Small intestine (tissue), 7 donors: ENCODE measurements at regions not wholly inside any gene's neighbourhood (a gene's known extent, or its start where the extent isn't known, plus 50 kb on each side); places are given as distances from the start of the nearest gene placed in this dataset.
"Not testable (repeated sequence)": the region's sequence is repeated elsewhere in the genome, so short reads cannot be mapped to it uniquely, and the experiment has no call there.

ENCODE experiments used
- DNase-seq, 2 donors: peaks; one replicate each; pipeline versions ENCODE4 v3.0.0 to v3.0.0-alpha.2; 2013
- FAIRE-seq: peaks from 2 replicates; lab custom pipeline; 2012; peaks lifted over from hg19 to GRCh38; lab: Jason Lieb, UNC
- H3K27ac ChIP-seq, 3 donors: one replicate each; pipeline ENCODE4 v1.5.1; 2013; ENCODE audit warnings: low read length in 2 of 3, mild to moderate bottlenecking in 2 of 3, control low read depth in 1 of 3, inconsistent platforms in 1 of 3, low read depth in 1 of 3, moderate library complexity in 1 of 3
- H3K27me3 ChIP-seq, 3 donors: one replicate each; pipeline ENCODE4 v1.6.1; 2013; ENCODE audit warnings: low read length in 3 of 3, inconsistent platforms in 1 of 3; ENCODE audit not compliant: control insufficient read depth in 3 of 3, insufficient read depth in 3 of 3
- H3K36me3 ChIP-seq, 3 donors: one replicate each; pipeline ENCODE4 v1.6.1; 2013; ENCODE audit warnings: low read length in 3 of 3, inconsistent platforms in 1 of 3, low read depth in 1 of 3, mild to moderate bottlenecking in 1 of 3, moderate library complexity in 1 of 3; ENCODE audit not compliant: control insufficient read depth in 3 of 3, insufficient read depth in 2 of 3
- H3K4me1 ChIP-seq, 3 donors: one replicate each; pipeline ENCODE4 v1.6.1; 2013; ENCODE audit warnings: low read length in 2 of 3, inconsistent platforms in 1 of 3, low read depth in 1 of 3, mild to moderate bottlenecking in 1 of 3, moderate library complexity in 1 of 3; ENCODE audit not compliant: control insufficient read depth in 3 of 3, insufficient read depth in 2 of 3
- H3K4me3 ChIP-seq, 3 donors: one replicate each; pipeline ENCODE4 v1.5.1; 2013; ENCODE audit warnings: low read length in 3 of 3, control low read depth in 1 of 3, inconsistent platforms in 1 of 3, low read depth in 1 of 3, mild to moderate bottlenecking in 1 of 3, moderate library complexity in 1 of 3
- H3K9me3 ChIP-seq, 2 donors: one replicate each; pipeline ENCODE4 v1.6.1; 2013; ENCODE audit warnings: low read depth in 1 of 2, low read length in 1 of 2; ENCODE audit not compliant: control insufficient read depth in 2 of 2, insufficient read depth in 1 of 2
- WGBS, 3 donors: extraction: QIAGEN DNeasy Blood & Tissue Kit; methylation state at CpG; one replicate each; pipeline ENCODE4 v1.1.7; 2013; 5-methylcytosine and 5-hydroxymethylcytosine counted together
- donor health status: healthy with polysubstance abuse.
- donor health status: control.
- donor health status: control.
- donor health status: Bipolar disorder and iron deficiency.
- donor health status: healthy.

DNA sequence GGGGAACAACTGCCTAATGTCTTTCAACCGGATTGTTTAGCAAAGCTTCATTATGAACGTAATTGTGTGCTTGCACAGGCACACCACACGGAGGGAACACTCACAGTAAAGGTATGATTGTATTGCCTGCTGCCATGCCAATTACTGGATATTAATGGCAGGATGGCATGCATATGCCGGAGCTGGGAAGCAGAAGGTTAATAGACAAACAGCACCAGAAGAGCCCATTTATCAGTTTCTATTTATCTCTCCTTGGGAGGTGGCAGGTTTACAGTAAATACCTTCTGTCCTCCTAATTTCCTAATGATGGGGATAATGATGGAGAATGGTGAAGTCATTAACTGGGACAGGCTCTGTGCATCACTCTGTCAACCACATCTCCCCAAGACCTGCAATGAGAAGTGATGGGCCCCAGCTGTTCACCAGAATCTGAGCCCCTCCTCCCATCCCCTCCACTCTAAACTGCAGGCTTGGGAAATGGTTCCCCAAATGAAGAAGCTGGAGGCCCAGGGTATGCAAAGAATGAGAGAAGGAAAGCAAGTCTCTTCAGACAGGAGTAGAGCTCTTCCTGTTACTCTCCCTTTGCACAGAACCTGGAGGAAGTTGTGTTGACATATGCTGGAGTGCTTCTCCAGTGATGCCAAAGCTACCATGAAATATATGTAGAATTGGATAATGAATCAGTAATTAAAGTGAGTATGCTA is 160.8 kb downstream of the NAA11 start:
- Histone ChIP-seq H3K36me3 (no peaks in the 10 kb centered on the region), H3K27me3 (no peaks in the 10 kb centered on the region), H3K27ac (no peak overlapping the region), H3K9me3 (no peaks in the 10 kb centered on the region), H3K4me3 (no peak overlapping the region), H3K4me1 (no peaks in the 10 kb centered on the region)
- FAIRE-seq (no peak), DNase-seq (no peak)
- 56 to 72% (median 63%) methylated on average over 4 of the region's 4 CpGs for WGBS, 3 donors

GRCh38 chr4:79163981-79164490 is 161.8 kb downstream of the NAA11 start:
- Histone ChIP-seq H3K36me3 (no peaks in the 10 kb centered on the region), H3K27me3 (no peaks in the 10 kb centered on the region), H3K4me3 (no peak overlapping the region), H3K27ac (no peak overlapping the region), H3K4me1 (no peaks in the 10 kb centered on the region), H3K9me3 (no peaks in the 10 kb centered on the region)
- FAIRE-seq: no peak
- no peak for DNase-seq
- 45 to 71% (median 55%) methylated on average over 4 of the region's 4 CpGs for WGBS, 3 donors

- 89 to 98% (median 91%) methylated on average over 2 of the region's 2 CpGs for WGBS, 3 donors
- Histone ChIP-seq H3K36me3 (no peaks in the 10 kb centered on the region), H3K9me3 (no peaks in the 10 kb centered on the region), H3K27me3 (no peaks in the 10 kb centered on the region), H3K4me3 (no peak overlapping the region), H3K27ac (no peak overlapping the region), H3K4me1 (no peaks in the 10 kb centered on the region)
- FAIRE-seq (no peak), DNase-seq (no peak)
Measured at GRCh38 chr4:79160962-79161361, 164.9 kb downstream of the NAA11 start.

- not testable (repeated sequence) for H3K4me1 ChIP-seq, FAIRE-seq
- WGBS, 3 donors: 81 to 84% (median 81%) methylated on average over 2 of the region's 2 CpGs
Measured at GRCh38 chr4:79158705-79159104, 167.2 kb downstream of the NAA11 start.

DNA sequence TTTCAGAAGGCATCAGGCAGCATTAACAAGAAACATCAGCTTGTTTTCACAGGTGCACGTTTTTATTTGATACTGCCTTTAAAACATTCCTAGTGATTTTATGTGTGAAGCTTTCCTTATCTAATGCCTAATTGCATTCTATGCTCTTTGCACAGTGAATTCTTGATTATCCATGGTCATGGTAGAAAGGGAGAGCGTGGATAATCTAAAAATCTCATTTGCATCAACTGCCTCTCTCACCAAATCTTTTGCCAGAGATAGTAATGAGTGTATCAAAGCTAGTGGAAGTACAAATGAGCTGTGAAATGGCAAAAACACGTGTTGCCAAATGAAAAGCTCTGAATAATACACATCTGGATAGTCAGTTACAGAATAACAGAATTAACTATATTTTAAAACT is 170.5 kb downstream of the NAA11 start:
- H3K36me3 ChIP-seq: no peaks in the 10 kb centered on the region
- H3K9me3 ChIP-seq: no peaks in the 10 kb centered on the region
- H3K27ac ChIP-seq: no peak overlapping the region
- no peak overlapping the region for H3K4me3 ChIP-seq
- DNase-seq (no peak), FAIRE-seq (no peak)
- no peaks in the 10 kb centered on the region for H3K27me3 ChIP-seq
- WGBS, 3 donors: 43 to 63% (median 53%) methylated on average over 3 of the region's 3 CpGs
- no peaks in the 10 kb centered on the region for H3K4me1 ChIP-seq

More at GRCh38 chr4:79158705-79159104, 167.2 kb downstream of the NAA11 start:
- not testable (repeated sequence) for H3K9me3 ChIP-seq, H3K4me3 ChIP-seq, DNase-seq, H3K36me3 ChIP-seq, H3K27me3 ChIP-seq, H3K27ac ChIP-seq

GRCh38 chr4:79150820-79151416 is 174.9 kb downstream of the NAA11 start:
- Histone ChIP-seq H3K9me3 (no peaks in the 10 kb centered on the region), H3K27ac (no peak overlapping the region), H3K36me3 (no peaks in the 10 kb centered on the region), H3K27me3 (no peaks in the 10 kb centered on the region), H3K4me3 (no peak overlapping the region), H3K4me1 (no peaks in the 10 kb centered on the region)
- FAIRE-seq (no peak), DNase-seq (no peak)

- Histone ChIP-seq H3K9me3 (no peaks in the 10 kb centered on the region), H3K36me3 (no peaks in the 10 kb centered on the region), H3K4me1 (no peaks in the 10 kb centered on the region), H3K27ac (no peak overlapping the region), H3K27me3 (no peaks in the 10 kb centered on the region), H3K4me3 (no peak overlapping the region)
- no peak for DNase-seq
- WGBS, 3 donors: 85 to 90% (median 87%) methylated on average over 2 of the region's 2 CpGs
- no peak for FAIRE-seq
Measured at GRCh38 chr4:79148369-79148768, 177.5 kb downstream of the NAA11 start.

DNA sequence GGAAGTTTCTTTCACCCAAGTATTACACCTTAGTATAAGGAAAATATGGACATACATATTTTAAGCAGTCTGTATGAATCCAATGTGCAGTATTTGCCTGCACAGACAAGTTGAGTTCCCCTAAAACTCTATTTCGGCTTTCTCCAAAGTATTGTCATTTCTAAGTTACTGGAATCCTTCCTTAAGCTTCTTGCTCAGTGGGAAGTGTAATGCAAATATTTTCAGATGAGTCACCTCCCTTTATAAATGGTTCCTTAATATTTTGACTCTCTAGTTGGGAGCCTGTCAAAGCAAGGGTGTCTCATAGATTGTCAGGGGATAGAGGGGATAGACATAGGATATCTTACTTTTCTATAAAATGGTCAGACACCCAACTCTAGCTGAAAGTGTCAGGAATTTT is 178.6 kb downstream of the NAA11 start:
- Histone ChIP-seq H3K27ac (no peak overlapping the region), H3K9me3 (no peaks in the 10 kb centered on the region), H3K36me3 (no peaks in the 10 kb centered on the region), H3K4me3 (no peak overlapping the region), H3K27me3 (no peaks in the 10 kb centered on the region), H3K4me1 (no peaks in the 10 kb centered on the region)
- WGBS, 3 donors: 88 to 94% (median 89%) methylated on average over 1 of the region's 1 CpG
- no peak for FAIRE-seq
- no peak for DNase-seq
